PC-9 (cell line): ENCODE measurements at regions not wholly inside any gene's neighbourhood (a gene's known extent, or its start where the extent isn't known, plus 50 kb on each side); places are given as distances from the start of the nearest gene placed in this dataset.

Source experiments
- CTCF ChIP-seq: fragments of 200-600 bp; sonication (generic); conservative IDR thresholded peaks from 2 replicates; pipeline ENCODE4 v1.6.1; 2017; ENCODE audit warnings: mixed run types, antibody characterized with exemption, mild to moderate bottlenecking, moderate library complexity
- EZH2 ChIP-seq: fragments of 200-600 bp; sonication (generic); IDR thresholded peaks from 2 replicates; pipeline ENCODE4 v1.8.0; 2017; ENCODE audit warnings: antibody characterized with exemption, low read depth

DNA sequence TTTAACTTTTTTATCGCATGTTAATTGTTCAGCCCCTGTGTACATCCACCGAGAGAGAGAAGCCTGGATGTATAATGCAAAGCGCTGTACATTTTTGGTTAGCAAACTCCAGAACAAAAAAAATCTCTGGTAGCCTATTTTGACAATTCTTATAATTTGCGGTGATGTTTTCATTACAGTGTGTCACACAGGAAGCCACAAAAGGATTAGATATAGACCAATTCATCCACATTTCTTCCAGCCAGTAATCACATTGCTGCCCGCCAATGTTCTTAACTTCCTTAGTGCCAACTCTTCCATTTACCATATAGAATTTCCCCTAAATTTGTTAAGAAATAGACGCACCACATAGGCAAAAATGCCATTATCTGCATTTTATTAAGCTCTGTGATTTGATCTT is 435.6 kb downstream of the EFNA5 start:
- TF ChIP-seq CTCF (no peak), EZH2 (no peak)
